NCI-H187 (cell line): ENCODE measurements at regions not wholly inside any gene's neighbourhood (a gene's known extent, or its start where the extent isn't known, plus 50 kb on each side); places are given as distances from the start of the nearest gene placed in this dataset.

Experiments used
- DNase-seq, 2 experiments: peaks; one replicate each; lab custom pipeline; 2025; lab: John Stamatoyannopoulos, UW

DNA sequence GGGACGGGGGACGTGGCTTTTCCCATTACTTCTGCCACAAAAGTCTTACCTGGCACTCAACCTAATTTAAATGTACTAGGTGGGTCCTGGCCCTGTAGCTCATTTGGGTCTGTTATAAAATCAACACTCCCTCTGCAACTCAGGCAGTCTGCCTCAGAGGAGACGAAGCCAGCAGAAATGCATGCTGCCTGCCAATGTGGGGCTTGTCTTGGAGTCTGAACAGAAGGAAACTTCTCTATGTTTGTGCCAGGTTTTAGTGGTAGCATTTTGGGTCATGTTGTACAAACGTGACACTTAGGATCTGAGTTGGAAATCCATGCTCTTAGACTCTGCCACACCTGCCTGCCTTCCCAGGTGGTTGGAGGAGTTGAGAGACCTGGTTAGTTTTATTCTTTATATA lies 292.5 kb upstream of the FAM98A start:
- no peak for DNase-seq

DNA sequence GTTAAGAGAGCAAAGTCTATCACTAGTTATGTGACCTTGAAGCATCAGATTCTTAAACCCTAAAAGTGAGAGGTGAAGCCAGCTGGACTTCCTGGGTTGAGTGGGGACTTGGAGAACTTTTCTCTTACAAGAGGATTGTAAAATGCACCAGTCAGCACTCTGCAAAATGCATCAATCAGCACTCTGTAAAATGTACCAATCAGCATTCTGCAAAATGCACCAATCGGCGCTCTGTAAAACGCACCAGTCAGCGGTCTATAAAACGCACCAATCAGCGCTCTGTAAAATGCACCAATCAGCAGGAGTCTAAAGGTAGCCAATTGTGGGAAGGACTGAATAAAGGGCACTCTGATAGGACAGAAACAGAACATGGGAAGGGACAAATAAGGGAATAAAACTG lies 291.6 kb upstream of the FAM98A start:
- DNase-seq: no peak

DNA sequence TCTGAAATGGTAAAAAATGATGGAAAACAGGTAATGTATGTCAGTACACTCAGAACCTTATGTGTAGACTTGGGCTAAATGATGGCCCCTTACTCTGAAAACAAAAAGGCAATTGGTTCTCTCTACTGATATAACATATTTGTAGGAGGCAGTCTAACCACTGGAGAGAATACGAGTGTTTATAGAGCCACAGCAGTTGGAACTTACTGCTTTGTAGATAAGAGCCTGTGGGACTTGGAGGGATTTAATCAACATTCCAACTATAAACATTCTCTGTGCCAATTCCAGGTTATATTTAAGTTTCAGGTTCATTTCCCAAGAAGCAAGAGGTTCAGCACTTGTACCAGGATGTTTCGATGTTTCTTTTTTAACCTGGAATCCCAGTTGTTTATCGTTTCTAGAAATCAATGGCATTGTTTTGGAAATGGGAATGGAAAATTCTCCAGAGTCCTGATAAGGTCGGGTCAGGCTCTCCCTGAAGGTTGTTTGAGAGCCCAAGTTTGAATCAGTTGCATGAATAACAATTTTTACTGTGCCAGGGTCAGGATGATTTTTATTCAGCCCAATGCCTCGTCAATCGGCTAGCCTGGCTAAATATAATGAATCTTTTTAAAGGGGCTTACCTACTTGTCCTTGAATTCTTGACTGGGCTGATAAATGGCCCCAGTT lies 278.4 kb upstream of the FAM98A start:
- no peak for DNase-seq

DNA sequence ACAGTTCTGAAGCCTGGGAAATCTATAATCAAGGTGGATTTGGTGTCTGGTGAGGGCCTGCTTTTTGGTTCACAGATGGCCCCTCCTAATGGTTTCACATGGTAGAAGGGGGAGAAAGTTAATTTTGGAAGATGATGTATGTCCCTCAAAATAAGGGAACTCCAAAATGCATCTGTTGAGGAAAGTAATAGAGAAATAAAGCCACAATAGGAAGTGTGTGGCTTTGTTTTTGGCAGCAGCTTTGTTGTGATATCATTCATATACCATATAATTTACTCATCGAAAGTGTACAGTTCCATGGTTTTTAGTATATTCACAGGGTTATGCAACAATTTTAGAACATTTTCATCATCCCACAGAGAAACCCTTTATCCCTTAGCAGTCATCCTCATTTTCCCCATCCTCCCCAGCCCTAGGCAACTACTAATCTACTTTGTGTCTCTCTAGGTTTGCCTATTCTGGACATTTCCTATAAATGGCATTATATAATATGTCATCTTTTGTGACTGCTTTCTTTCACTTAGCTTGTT lies 274.0 kb upstream of the FAM98A start:
- DNase-seq: no peak

DNA sequence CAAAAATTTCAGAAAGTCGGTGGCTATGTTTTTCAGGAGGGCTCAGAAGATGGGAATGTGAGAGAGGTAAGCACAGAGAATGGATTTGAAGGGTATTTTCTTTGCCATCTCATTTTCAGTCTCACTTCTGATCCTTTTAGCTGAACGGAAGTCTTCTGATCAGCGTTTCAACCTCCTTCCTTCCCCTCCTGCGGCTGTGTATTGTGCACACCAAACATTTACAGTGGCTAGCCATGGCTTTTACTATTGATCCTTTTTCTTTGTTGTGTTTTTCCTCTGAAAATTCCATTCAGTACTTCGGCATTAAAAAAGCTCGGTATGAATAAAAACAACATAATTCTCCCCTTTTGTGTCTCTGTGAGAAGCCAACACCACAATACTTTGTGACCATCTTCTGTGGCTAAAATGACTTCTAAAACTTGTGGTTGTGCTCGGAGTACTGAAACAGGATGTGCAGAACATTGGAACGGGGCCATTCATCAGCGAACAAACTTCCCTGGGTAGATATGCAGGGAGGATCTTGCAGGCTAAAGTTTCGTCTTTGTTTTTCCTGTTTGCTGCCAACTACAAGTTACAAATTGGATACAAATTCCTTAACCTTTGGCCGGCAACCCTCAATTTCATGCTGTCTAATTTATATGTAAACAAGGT lies 260.8 kb upstream of the FAM98A start:
- DNase-seq: no peak

DNA sequence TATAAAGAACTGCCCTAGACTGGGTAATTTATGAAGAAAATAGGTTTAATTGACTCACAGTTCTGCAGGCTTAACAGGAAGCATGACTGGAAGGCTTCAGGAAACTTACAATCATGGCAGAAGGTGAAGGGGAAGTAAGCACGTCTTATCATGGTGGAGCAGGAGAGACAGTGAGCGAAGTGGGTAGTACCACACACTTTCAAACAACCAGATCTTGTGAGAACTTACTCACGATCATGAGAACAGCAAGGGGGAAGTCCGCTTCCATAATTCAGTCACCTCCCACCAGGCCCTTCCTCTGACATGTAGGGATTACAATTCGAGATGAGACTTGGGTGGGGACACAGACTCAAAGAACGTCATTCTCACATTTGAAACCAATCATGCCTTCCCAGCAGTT lies 260.1 kb upstream of the FAM98A start:
- DNase-seq: no peak

DNA sequence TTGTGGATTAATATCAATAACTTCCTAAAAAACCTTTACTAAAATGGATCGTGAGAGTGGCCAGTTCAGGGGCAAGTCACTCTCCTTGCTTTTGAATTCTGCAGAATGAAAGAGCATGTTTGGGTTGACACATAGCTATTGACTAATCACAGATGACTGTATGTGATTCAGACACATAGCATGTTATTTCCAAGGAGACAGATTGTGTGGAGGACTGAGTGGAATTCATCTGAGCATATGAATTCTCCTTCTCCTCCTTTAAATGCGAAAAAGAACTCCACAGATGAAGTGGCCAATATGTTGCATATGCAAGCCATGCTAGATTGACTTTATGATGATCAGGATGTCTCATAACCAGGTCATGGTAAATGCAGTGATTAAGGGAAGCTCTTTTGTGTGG lies 249.4 kb upstream of the FAM98A start:
- DNase-seq: no peak

DNA sequence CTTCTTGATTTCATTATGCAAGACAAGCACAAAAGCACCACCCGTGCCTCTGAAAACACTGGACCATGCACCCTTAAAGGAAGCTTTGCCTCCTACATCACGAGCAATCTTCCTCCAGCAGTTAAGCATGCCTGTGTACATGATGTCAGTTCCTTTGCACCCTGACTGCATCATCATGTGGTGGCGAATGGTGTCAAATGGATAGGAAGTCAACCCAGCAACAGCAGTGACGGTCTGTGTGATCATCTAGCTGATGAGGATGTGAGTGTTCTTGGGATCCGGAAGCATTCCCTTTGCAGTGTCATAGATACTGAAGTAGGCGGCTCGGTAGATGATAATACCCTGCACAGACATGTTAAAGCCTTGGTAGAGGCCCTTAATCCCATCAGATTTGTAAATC lies 240.7 kb upstream of the FAM98A start:
- DNase-seq: no peak

DNA sequence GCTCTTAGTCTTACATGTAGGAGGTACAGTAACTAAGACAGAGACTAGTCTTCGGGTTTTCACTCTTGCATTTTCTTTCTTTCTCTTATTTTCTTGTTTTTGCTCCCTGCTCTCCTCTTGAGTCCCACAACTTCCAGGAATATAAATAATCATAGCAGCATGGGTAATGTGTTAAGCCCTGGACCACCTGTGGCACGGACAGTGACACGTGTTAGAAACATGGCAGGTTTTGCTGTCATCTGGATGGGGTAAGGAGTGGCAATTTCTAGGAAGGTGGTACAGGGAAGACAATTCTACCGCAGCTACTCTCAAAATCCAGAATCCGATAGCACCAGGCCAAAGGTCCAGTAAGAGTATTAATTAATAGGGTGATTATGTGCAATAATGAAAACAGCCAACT lies 237.5 kb upstream of the FAM98A start:
- no peak for DNase-seq

DNA sequence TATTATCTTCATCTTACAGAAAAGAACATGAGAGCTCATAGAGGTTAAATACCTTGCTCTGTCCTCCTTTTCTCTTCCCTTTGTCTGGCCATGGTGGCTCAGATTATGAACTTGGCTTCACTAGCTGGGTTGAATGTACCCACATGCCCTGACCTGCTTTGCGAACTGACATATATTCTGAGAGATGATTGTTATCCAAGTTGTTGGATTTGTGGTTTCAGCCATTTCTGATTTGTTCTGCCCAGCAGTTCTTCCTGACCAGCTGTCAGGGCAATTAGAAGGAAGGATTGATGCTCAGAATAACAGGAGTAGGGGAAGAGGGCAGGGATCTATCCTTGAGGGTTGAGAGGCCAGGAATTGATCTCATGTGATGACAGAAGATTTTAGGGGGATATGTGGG lies 236.8 kb upstream of the FAM98A start:
- no peak for DNase-seq

DNA sequence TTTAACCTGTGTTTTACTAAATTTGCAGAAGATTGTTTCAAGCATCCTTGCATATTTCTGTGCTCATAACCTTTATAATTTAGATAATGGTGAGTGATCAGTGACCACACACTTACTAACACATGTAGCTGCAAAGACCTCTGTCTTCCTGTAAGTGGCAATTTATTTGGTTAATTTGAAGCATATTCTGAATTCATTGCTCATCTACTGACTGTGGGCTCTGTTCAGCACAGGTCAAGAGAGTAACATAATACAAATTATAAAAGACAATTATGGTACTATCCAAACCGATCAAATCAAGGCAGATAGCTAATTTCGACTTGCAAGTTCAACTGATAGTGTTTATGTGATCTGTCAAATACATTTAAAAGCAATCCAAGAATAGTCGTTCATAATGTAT lies 223.9 kb upstream of the FAM98A start:
- no peak for DNase-seq

DNA sequence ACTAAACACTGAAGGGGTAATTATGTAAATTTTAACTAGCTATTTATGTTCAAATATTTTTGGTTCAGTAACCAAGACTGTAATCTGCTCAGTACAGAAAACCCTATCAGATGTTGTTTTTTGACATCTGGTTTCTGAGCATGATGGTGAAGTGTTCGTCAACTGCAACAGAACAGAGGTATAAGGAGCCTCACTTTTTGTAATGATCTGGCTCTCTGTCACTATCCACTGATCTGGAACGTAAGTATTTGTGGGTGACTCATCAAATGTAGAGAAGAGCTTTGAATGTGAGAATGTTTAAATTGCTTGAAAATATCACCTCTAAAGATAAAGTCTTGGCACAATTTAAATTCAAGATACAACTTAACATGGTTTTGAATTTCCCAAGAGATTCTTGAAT lies 213.6 kb upstream of the FAM98A start:
- DNase-seq: no peak

DNA sequence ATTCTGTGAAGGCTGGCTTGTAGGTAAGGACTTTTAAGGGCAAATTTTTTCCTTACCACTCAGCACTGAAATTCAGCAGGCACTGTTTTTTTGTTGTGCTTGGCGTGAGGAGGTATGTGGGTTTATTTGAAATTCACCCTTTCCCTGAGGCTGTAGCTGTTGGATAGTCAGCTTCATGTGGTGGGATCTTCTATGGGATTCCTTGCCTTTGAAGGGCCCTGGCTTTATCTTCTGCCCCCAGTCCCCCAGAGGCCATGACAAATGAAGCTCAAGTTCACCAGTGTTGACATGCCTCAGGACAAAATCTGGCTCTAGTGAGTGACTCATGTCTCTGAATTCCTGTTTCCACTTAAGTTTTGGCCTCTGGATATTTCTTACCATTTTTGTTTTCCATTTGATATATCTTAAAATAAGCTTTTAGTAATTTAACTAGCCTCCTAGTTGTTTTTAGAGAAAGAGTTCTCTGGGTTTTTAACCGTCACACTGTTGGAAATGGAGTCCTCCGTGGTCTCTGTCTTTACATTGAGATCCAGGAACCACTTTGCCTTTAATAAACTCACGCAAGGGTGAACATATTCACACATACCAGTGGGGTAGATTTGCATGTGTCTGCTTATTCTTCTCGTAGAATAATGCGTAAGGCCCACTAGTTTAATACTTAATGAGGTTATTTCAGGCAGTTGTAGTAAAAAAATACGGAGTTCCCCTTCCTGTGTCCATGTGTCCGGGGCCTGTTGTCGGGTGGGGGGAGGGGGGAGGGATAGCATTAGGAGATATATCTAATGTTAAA lies 211.1 kb upstream of the FAM98A start:
- DNase-seq: no peak

DNA sequence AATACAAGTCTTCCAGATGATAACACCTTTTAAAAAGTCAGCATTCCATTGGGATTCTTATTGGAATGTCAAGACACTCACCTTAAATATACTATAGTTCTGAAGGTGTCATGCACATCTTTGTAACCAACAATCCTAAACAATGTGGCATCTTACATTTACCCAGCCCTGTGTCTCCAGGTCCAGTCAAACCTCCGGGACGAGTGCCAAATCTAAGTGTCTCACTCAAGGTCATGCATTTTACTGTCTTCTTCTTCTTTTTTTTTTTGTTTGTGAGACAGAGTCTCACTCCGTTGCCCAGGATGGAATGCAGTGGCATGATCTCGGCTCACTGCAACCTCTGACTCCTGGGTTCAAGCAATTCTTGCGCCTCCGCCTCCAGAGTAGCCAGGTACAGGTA lies 206.9 kb upstream of the FAM98A start:
- no peak for DNase-seq

DNA sequence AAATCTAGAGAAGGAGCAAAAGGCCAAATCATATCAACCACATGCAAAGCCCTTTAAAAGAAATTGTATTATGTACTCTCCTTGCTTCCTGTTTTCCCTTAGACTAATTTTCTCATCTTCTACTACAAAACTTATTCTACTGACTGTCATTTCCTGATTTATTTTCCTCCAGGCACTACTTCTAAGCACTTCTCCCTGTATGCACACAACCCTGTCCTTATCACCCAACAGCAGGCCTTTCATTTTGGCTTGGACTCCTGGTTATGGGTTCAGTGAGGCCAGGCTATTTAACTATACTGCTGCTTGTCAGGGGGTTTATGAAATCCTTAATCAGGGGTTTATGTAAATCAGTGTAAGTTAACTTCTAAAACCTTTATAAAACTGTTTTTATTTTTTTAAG lies 205.1 kb upstream of the FAM98A start:
- no peak for DNase-seq

DNA sequence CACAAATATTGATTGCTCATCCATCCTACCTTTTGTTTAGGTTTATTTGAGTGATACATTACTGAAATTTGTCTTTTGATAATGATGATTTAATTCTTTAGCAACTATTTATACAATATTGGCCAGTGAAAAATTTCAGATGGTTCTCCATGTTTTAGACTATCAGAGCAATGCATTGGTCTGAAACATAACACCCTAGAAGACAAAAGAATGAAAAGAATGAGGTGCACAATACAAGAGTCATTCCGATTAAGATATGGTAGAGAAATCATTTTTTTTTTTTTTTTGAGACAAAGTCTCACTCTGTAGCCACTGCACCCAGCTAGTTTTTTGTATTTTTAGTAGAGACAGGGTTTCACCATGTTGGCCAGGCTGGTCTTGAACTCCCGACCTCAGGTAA lies 197.4 kb upstream of the FAM98A start:
- no peak for DNase-seq

DNA sequence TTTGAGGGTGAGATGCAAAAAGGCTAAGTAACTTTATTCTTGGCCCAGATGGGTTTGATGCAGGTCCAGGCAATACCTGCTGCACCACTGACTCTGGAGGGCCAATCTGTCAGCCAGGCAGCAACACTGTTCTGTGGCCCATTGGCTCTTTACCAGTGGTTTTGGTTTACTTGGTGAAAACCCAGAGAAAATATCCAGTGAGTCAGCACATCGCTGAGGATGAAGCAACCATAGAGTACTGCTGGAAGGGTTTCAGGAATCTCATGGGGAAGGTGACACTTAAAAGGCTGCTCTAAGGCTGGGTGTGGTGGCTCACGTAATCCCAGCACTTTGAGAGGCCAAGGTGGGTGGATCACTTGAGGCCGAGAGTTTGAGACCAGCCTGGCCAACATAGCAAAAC lies 192.5 kb upstream of the FAM98A start:
- DNase-seq: no peak

DNA sequence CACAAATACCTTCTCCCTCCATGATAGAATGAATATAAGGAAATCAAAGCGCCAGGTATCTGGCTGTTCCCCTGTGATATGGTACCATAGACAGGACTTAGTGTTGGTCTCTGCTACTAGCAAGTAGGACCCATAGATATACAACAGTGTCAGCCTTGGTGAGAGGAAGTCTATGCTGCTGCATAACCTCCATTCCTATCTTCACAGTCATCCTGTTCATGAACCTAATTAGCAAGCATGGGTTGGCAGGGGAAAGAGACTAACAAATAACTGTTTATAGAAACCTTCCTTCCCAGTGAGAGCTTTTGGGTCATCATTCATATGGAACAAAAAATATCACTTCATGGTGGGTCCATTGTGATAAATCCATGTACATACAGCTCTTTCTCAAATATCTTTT lies 188.9 kb upstream of the FAM98A start:
- DNase-seq: no peak

DNA sequence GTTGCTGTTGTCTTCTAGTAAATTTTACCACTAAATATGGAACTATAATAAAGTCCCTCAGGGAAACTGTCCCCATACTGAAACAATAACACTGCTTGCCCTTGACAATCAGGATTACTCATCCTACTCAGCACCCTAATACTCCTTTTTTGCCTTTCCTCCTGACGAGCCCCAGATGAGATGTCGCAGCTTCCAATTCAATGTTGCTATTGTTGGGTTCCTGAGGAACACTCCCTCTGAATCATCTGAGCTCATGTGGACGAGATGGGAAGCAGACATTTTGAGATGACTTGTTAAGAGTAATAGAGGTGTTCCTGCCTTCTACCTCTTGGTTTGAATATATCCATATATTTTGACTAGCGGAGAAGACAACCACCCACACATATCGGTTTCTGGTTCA lies 187.8 kb upstream of the FAM98A start:
- DNase-seq: no peak

DNA sequence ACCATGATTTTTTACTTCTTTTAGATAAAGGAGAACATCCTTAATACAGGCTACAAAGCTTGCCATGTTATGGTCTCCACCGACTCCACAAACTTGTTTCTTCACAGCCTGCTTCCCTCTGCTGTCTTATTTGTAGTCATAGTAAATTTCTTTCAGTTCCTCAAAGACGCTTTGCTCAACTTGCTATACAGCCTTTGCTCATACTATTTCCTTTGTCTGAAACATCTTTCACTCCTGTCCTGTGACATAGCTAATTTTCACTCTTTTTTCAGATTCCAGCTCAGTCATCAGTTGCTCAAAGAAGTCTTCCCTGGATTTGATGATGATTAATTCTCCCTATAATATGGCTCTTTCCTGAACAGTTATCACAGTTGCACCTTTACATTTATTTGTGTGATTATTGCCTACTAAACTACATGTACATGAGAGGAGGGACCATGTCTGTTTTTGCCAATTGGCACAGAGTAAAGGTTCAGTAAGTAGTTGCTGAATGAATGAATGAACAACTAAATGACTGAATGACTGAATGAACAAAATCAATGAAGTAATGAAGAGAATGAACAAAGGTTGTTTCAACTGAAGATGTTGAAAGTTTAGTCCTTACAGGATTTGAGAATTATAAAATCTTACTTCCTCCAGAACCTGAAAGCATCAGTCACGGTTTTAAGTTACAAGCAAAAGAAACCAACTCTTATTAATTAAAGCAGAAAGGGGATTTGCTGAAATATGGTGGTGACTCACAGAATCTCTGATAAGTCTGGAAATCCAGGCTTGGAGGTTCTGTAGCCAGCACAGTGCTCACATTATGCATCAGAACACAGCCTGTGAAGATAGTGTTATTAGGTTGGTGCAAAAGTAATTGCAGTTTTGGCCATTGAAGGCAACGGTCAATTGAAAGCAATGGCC lies 186.4 kb upstream of the FAM98A start:
- no peak for DNase-seq

DNA sequence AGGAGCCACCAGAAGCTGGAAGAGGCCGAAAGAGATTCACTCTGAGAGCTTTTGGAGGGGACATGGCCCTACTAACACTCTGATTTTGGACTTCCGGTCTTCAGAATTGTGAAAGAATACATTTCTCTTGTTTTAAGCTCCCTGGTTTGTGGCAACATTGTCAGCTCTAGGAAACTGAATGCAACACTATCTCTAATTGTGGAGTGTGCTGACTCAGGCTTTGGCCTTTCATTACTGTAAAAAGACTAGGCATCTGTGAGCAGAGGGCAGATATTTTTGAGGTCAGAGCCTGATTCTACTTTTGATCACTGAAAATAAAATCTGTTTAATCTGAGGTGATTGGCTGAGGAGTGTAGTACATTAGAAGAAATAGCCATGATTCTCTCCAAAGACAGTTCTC lies 185.4 kb upstream of the FAM98A start:
- no peak for DNase-seq
